ENCODE measurements at regions not wholly inside any gene's neighbourhood (a gene's known extent, or its start where the extent isn't known, plus 50 kb on each side); places are given as distances from the start of the nearest gene placed in this dataset.

DNA sequence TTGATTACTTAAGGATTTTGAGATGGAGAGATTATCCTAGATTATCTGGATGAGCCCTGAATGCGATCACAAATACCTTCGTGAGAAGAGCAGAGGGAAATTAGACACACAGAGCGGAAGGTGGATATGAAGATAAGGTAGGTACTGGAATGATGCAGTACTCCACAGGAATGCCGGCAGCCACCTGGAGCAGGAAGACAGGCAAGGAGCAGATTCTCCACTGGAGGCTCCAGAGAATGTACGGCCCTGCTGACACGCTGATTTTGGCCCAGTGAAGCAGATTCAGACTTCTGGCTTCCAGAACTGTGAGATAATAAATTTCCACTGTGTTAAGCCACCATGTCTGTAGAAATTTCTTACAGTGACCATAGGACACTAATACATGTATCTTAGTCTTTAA, 79.4 kb upstream of the PITX2 start:
- FAIRE-seq (no peak), DNase-seq (ENCODE audit: insufficient read length, low spot score) (no peak)
- TF ChIP-seq, protein P1, sequence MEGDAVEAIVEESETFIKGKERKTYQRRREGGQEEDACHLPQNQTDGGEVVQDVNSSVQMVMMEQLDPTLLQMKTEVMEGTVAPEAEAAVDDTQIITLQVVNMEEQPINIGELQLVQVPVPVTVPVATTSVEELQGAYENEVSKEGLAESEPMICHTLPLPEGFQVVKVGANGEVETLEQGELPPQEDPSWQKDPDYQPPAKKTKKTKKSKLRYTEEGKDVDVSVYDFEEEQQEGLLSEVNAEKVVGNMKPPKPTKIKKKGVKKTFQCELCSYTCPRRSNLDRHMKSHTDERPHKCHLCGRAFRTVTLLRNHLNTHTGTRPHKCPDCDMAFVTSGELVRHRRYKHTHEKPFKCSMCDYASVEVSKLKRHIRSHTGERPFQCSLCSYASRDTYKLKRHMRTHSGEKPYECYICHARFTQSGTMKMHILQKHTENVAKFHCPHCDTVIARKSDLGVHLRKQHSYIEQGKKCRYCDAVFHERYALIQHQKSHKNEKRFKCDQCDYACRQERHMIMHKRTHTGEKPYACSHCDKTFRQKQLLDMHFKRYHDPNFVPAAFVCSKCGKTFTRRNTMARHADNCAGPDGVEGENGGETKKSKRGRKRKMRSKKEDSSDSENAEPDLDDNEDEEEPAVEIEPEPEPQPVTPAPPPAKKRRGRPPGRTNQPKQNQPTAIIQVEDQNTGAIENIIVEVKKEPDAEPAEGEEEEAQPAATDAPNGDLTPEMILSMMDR (IDR thresholded peaks at IDR 0.05; ENCODE audit: insufficient read depth, missing control alignments), result no peak

DNA sequence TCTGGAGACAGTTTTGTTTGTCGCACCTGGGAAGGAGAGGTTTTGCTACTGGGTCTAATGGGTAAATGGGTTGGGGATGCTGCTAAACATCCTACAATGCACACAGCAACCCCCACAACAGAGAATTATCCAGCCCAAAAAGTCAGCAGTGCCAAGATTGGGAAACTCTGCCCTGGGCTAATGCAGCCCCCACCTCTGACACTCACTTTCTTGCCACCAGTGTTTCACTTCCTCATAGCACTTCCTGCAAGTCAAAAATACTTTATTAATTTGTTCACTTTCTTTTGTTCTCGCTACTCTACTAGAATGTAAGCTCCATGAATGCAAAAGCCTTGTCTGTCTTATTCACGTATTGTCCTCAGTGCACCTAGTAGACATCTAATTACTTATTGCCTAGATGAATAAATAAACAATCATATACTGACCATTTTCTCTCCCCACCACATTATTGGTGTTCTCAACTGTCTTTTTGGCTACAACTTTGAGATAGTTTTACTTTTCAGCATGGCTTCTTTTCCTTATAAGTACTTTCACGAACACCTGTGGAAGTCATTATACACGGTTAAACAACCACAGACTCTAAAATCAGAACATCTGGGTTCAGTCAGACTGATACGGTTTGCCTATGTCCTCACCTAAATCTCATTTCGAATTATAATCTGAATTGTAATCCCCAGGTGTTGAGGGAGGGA, 82.0 kb upstream of the PITX2 start:
- DNase-seq (ENCODE audit: insufficient read length, low spot score) (no peak), FAIRE-seq (no peak)
- TF ChIP-seq, protein P1 (IDR thresholded peaks at IDR 0.05; ENCODE audit: insufficient read depth, missing control alignments), result no peak

DNA sequence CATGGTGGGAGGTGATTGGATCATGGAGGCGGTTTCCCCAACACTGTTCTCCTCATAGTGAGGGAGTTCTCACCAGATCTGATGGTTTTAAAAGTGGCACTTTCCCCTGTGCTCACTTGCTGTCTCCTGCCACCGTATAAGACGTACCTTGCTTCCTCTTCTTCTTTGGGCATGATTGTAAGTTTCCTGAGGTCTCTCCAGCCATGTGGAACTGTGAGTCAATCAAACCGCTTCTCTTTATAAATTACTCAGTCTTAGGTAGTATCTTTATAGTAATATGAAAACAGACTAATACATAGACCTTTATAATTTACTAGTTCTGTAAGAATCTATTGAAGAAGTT, 82.5 kb upstream of the PITX2 start:
- FAIRE-seq (no peak), DNase-seq (ENCODE audit: insufficient read length, low spot score) (no peak)
- TF ChIP-seq, protein P1 (IDR thresholded peaks at IDR 0.05; ENCODE audit: insufficient read depth, missing control alignments), result no peak

DNA sequence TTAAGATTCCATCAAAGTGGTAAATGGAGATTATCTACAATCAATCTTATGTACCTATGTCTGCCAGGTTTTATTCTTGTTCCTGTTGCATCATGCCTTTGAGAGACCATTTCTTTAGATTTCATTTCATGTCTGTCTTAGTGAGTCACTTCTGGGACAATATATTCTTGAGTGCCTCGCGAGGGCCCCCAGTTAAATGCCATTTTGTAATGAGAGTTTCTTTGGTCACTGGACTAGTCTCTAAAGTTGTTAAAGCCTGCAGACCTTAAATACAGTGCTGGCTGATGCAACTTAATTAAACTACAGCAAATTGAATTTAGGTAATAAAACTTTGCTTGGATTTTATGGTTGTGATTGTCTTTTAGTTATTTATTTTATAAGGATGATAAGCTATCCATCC, 87.2 kb upstream of the PITX2 start:
- no peak for DNase-seq (ENCODE audit: insufficient read length, low spot score)
- no peak for FAIRE-seq
- TF ChIP-seq, protein P1 (IDR thresholded peaks at IDR 0.05; ENCODE audit: insufficient read depth, missing control alignments), result no peak

DNA sequence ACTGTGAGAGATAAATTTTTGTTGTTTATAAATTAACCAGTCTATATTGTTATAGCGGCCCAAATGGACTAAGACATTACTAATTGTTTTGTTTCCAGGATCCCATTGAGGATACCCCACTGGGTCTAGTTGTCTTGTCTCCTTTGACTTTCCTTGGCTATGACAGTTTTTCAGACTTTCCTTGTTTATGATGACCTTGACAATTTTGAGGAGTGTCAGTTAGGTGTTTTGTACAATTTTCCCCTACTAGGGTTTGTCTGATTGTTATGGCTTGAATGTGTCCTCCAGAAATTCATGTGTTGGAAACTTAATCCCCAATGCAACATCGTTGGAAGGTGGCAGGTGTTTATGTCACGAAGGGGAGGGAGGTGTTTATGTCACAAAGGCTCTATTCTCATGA, 89.6 kb upstream of the PITX2 start:
- DNase-seq (ENCODE audit: insufficient read length, low spot score), result no peak
- TF ChIP-seq, protein P1 (IDR thresholded peaks at IDR 0.05; ENCODE audit: insufficient read depth, missing control alignments), result no peak
- FAIRE-seq, result no peak

DNA sequence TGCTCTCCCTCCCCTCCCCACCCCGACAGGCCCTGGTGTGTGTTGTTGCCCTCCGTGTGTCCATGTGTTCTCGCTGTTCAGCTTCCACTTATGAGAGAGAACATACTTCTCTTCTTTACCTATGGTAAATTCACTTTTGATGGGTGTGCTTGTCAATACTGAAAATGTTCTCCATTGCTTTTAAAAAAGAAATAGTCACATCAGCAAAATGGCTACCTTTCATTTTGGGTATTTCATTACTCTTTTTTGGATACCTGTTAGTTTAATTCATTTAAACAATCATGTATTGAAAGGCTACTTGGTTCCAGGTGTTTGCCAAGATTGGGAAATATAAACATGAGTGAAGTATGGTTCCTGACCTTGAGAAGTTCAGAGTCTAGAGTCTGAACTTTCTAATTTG, 107.4 kb upstream of the PITX2 start:
- no peak for DNase-seq (ENCODE audit: insufficient read length, low spot score)
- no peak for FAIRE-seq
- TF ChIP-seq, protein P1 (IDR thresholded peaks at IDR 0.05; ENCODE audit: insufficient read depth, missing control alignments), result no peak

DNA sequence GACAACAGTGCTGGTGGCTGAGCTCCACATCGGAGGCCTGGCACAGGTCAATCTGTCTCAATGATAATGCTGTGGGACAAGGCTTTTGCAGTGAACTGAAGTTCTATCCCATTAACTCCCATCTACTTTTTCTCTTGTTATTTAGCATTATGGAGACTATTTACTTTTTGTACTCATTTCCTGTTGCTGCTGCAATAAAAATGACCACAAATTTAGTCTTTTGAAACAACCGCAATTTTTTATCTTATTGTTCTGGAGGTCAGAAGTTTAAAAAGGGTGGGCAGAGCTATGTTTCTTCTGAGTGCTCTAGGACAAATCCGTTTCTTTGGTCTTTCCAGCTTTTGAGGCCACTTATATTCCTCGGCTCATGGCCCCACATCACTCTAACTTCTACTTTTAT, 111.0 kb upstream of the PITX2 start:
- no peak for FAIRE-seq

More for the DNA sequence above, 111.0 kb upstream of the PITX2 start:
- TF ChIP-seq, protein P1 (IDR thresholded peaks at IDR 0.05; ENCODE audit: insufficient read depth, missing control alignments), result no peak
- DNase-seq (ENCODE audit: insufficient read length, low spot score), result no peak
